A549 (cell line): ENCODE measurements at regions not wholly inside any gene's neighbourhood (a gene's known extent, or its start where the extent isn't known, plus 50 kb on each side); places are given as distances from the start of the nearest gene placed in this dataset.

Experiments used
- ATAC-seq, 2 experiments: fragments of 200-7000 bp in 1 of 2; fragments of >200 bp in 1 of 2; cut with Nextera tagmentation in 1 of 2; cut with Tn5 transposase in 1 of 2; 3 replicates each; pipeline versions ENCODE4 v1.8.0 to v1.9.1; 2018 to 2020; ENCODE audit warnings: mild to moderate bottlenecking in 1 of 2, moderate library complexity in 1 of 2
- CTCF ChIA-PET: fragments of 300-600 bp; sonication (Branson Sonifier 250); formaldehyde crosslinking; extraction: SDS; loops from one replicate; lab custom pipeline; 2021; ENCODE audit warnings: antibody characterized with exemption, inconsistent platforms; lab: Yijun Ruan, JAX
- POLR2A ChIA-PET: fragments of 350-600 bp; formaldehyde crosslinking; extraction: SDS; loops from one replicate; lab custom pipeline; 2021; ENCODE audit warnings: antibody characterized with exemption, inconsistent platforms; lab: Yijun Ruan, JAX
- DNase-seq, 2 experiments: peaks; one replicate each; pipeline versions ENCODE4 v3.0.0 to v3.0.0-alpha.2; 2011 to 2016; ENCODE audit warnings: low read depth in 1 of 2, low spot score in 1 of 2
- FAIRE-seq: peaks from 2 replicates; lab custom pipeline; 2011; peaks lifted over from hg19 to GRCh38; lab: Jason Lieb, UNC
- H3K27ac ChIP-seq, 2 experiments: fragments of >200 bp; sonication (Bioruptor Twin); formaldehyde crosslinking; 3 replicates each; pipeline ENCODE4 v1.5.1; 2016 to 2017
- H3K4me1 ChIP-seq: fragments of >200 bp; sonication (Bioruptor Twin); formaldehyde crosslinking; 3 replicates; pipeline ENCODE4 v1.6.1; 2016
- H3K4me2 ChIP-seq: fragments of >200 bp; sonication (Bioruptor Twin); formaldehyde crosslinking; 3 replicates; pipeline ENCODE4 v1.6.1; 2016
- H3K4me3 ChIP-seq: fragments of >200 bp; sonication (Bioruptor Twin); formaldehyde crosslinking; 3 replicates; pipeline ENCODE4 v1.5.1; 2016
- H3K9me3 ChIP-seq: fragments of >200 bp; sonication (Bioruptor Twin); formaldehyde crosslinking; 3 replicates; pipeline ENCODE4 v1.6.1; 2016
- CBX2 ChIP-seq: fragments of 200-600 bp; sonication (generic); IDR thresholded peaks from 2 replicates; pipeline ENCODE4 v1.6.1; 2016; ENCODE audit warnings: low read depth, mild to moderate bottlenecking, borderline replicate concordance
- CBX8 ChIP-seq: fragments of 200-600 bp; sonication (generic); IDR thresholded peaks from 2 replicates; pipeline ENCODE4 v1.6.1; 2016
- CEBPB ChIP-seq, 2 experiments: fragments of >200 bp in 1 of 2; sonication (Bioruptor Twin) in 1 of 2; formaldehyde crosslinking in 1 of 2; IDR thresholded peaks; 2 replicates each; pipeline ENCODE4 v1.6.1; 2012 to 2016
- E2F6 ChIP-seq: IDR thresholded peaks from 2 replicates; pipeline ENCODE4 v1.6.1; 2012; ENCODE audit warnings: low read depth, borderline replicate concordance
- EHF ChIP-seq: fragments of 250-450 bp; sonication (Bioruptor Pico); IDR thresholded peaks from 2 replicates; pipeline ENCODE4 v1.5.0; 2020; ENCODE audit warnings: mild to moderate bottlenecking
- EHMT2 ChIP-seq: fragments of 200-600 bp; sonication (generic); IDR thresholded peaks from 2 replicates; pipeline ENCODE4 v1.6.1; 2016; ENCODE audit warnings: antibody characterized with exemption, low read depth, mild to moderate bottlenecking, moderate library complexity
- FOSB ChIP-seq: fragments of 250-450 bp; sonication (Bioruptor Pico); IDR thresholded peaks from 2 replicates; pipeline ENCODE4 v1.5.0; 2020; ENCODE audit warnings: mild to moderate bottlenecking, moderate library complexity
- FOSL2 ChIP-seq, 2 experiments: fragments of 450-650 bp in 1 of 2; fragments of >200 bp in 1 of 2; sonication (Bioruptor Twin) in 1 of 2; formaldehyde crosslinking; IDR thresholded peaks; 2 replicates each; pipeline versions ENCODE4 v1.5.0 to v1.6.1; 2016 to 2020; ENCODE audit warnings: mild to moderate bottlenecking in 1 of 2, moderate library complexity in 1 of 2
- GATA3 ChIP-seq: IDR thresholded peaks from 2 replicates; pipeline ENCODE4 v1.6.1; 2012; ENCODE audit warnings: borderline replicate concordance
- HOXA7 ChIP-seq: fragments of 250-450 bp; sonication (Bioruptor Pico); IDR thresholded peaks from 2 replicates; pipeline ENCODE4 v1.5.0; 2020; ENCODE audit warnings: mild to moderate bottlenecking, moderate library complexity
- JUN ChIP-seq, 2 experiments: fragments of >200 bp; sonication (Bioruptor Twin); formaldehyde crosslinking; IDR thresholded peaks; 2 replicates in 1 of 2; 3 replicates in 1 of 2; pipeline ENCODE4 v1.6.1; 2016 to 2017
- KDM1A ChIP-seq: fragments of 200-600 bp; sonication (generic); IDR thresholded peaks from 2 replicates; pipeline ENCODE4 v1.6.1; 2016; ENCODE audit warnings: low read depth, mild to moderate bottlenecking
- KDM5A ChIP-seq: fragments of 200-600 bp; sonication (generic); IDR thresholded peaks from 2 replicates; pipeline ENCODE4 v1.6.1; 2016; ENCODE audit warnings: antibody characterized with exemption, mild to moderate bottlenecking
- MAZ ChIP-seq: fragments of 150-350 bp; IDR thresholded peaks from 2 replicates; pipeline ENCODE4 v1.6.1; 2014; ENCODE audit warnings: antibody characterized with exemption, low read depth, low read length, borderline replicate concordance
- PHF8 ChIP-seq: fragments of 200-600 bp; sonication (generic); IDR thresholded peaks from 2 replicates; pipeline ENCODE4 v1.6.1; 2016; ENCODE audit warnings: low read depth, mild to moderate bottlenecking, antibody characterized with exemption, moderate library complexity, borderline replicate concordance
- POLR2A ChIP-seq: IDR thresholded peaks from 2 replicates; pipeline ENCODE4 v1.6.1; 2012; ENCODE audit warnings: mild to moderate bottlenecking, low read length
- RCOR1 ChIP-seq: fragments of 150-350 bp; IDR thresholded peaks from 2 replicates; pipeline ENCODE4 v1.6.1; 2014; ENCODE audit warnings: antibody characterized with exemption, low read length, low read depth
- REST ChIP-seq: fragments of 200-600 bp; sonication (generic); IDR thresholded peaks from 2 replicates; pipeline ENCODE4 v1.6.1; 2016; ENCODE audit warnings: antibody characterized with exemption, mild to moderate bottlenecking, moderate library complexity
- SMC3 ChIP-seq: fragments of >200 bp; sonication (Bioruptor Twin); formaldehyde crosslinking; IDR thresholded peaks from 3 replicates; pipeline ENCODE4 v1.6.1; 2018; ENCODE audit warnings: inconsistent platforms
- TFCP2L1 ChIP-seq: fragments of 250-450 bp; sonication (Bioruptor Pico); IDR thresholded peaks from 2 replicates; pipeline ENCODE4 v1.5.0; 2021; ENCODE audit warnings: mild to moderate bottlenecking
- ZFP36 ChIP-seq: fragments of 450-650 bp; IDR thresholded peaks from 2 replicates; pipeline ENCODE4 v1.6.1; 2014; ENCODE audit warnings: borderline replicate concordance; ENCODE audit not compliant: partially characterized antibody
- ZNF302 ChIP-seq: fragments of 250-450 bp; sonication (Bioruptor Pico); IDR thresholded peaks from 2 replicates; pipeline ENCODE4 v1.9.0; 2021; ENCODE audit warnings: inconsistent platforms, mild to moderate bottlenecking, moderate library complexity
- ZSCAN20 ChIP-seq: fragments of 250-450 bp; sonication (Bioruptor Pico); IDR thresholded peaks from 2 replicates; pipeline ENCODE4 v1.8.0; 2022; ENCODE audit warnings: mild to moderate bottlenecking, moderate library complexity
- WGBS: methylation state at CpG from one replicate; pipeline ENCODE4 v1.1.6; 2017; ENCODE audit errors: missing lambda C conversion rate; 5-methylcytosine and 5-hydroxymethylcytosine counted together
- TF ChIP-seq, protein P1 (sequence below): fragments of 450-650 bp; IDR thresholded peaks from 2 replicates; pipeline ENCODE4 v1.6.1; 2014; ENCODE audit warnings: antibody characterized with exemption

- ATAC-seq: no peak
- no peak overlapping the region for H3K27ac ChIP-seq
- TF ChIP-seq CBX2 (no peak), E2F6 (no peak)
- POLR2A ChIA-PET: no interaction called here
- CTCF ChIA-PET: interaction anchor here (1.2 kb wide), 1 partner anchor 12 kb away, joined by 3 read pairs; no protein-coding TSS in a partner anchor
- 8% methylated on average over 9 of the region's 9 CpGs for WGBS
- no peaks in the 10 kb centered on the region; the same call in 2 of the 3 replicates for H3K9me3 ChIP-seq
- no peak for FAIRE-seq
- H3K4me3 ChIP-seq: no peak overlapping the region
- no peak overlapping the region for H3K4me2 ChIP-seq
- DNase-seq: no peak
- H3K4me1 ChIP-seq: no peaks in the 10 kb centered on the region
These were observed 143.7 kb upstream of the CTNNA2 start for GRCh38 chr2:79369127-79369526.

GRCh38 chr2:79368116-79368630, 144.7 kb upstream of the CTNNA2 start:
- Histone ChIP-seq H3K27ac (no peak overlapping the region), H3K4me1 (no peaks in the 10 kb centered on the region), H3K9me3 (peaks cover under 1% of the 10 kb centered on the region; the same call in 1 of the 3 replicates), H3K4me3 (no peak overlapping the region), H3K4me2 (no peak overlapping the region)
- no peak for DNase-seq
- 21% methylated on average over 5 of the region's 5 CpGs for WGBS
- TF ChIP-seq CBX8: no peak
- no peak for TF ChIP-seq EHF (CRISPR knock-in tag)
- TF ChIP-seq FOSB: no peak
- TF ChIP-seq ZSCAN20 (CRISPR knock-in tag): no peak
- TF ChIP-seq FOSL2 (IDR thresholded peaks at IDR 0.05): no peak
- TF ChIP-seq FOSL2 (CRISPR knock-in tag; IDR thresholded peaks at IDR 0.05): no peak
- TF ChIP-seq KDM1A: no peak
- no peak for TF ChIP-seq GATA3
- no peak for TF ChIP-seq EHMT2
- TF ChIP-seq RCOR1: no peak
- TF ChIP-seq TFCP2L1 (CRISPR knock-in tag): no peak
- TF ChIP-seq CBX2: no peak
- TF ChIP-seq KDM5A: no peak
- no peak for TF ChIP-seq CEBPB (IDR thresholded peaks at IDR 0.05)
- TF ChIP-seq ZNF302 (CRISPR knock-in tag): no peak
- no peak for TF ChIP-seq ZFP36
- no peak for TF ChIP-seq PHF8
- no peak for TF ChIP-seq MAZ
- no peak for TF ChIP-seq POLR2A
- TF ChIP-seq, protein P1, sequence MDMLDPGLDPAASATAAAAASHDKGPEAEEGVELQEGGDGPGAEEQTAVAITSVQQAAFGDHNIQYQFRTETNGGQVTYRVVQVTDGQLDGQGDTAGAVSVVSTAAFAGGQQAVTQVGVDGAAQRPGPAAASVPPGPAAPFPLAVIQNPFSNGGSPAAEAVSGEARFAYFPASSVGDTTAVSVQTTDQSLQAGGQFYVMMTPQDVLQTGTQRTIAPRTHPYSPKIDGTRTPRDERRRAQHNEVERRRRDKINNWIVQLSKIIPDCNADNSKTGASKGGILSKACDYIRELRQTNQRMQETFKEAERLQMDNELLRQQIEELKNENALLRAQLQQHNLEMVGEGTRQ: no peak
- CTCF ChIA-PET: no interaction called here
- POLR2A ChIA-PET: no interaction called here
- FAIRE-seq: no peak
- no peak for ATAC-seq

DNA sequence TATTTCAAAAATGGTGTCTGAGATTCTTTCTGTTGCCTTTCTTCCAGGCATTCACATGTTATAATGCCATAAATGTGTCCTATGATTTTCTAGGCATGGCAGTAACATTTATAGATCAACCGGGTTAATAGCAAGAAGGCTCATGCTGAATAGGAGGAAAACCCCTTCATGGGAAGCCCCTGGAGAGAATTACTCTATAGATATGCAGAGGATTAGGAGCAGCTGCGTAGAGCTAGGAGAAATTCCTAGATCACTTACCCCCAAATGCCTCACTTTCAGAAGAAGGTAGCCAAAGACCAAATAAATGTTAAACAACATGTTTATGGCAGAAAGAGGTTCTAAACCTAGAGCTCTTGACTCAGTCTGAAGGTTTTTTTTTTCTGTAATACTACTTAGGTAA, 153.4 kb upstream of the CTNNA2 start:
- WGBS: 2% methylated on average over 2 of the region's 2 CpGs
- no peak for FAIRE-seq
- peaks cover 8% of the 10 kb centered on the region; the same call in 1 of the 3 replicates for H3K9me3 ChIP-seq
- H3K4me3 ChIP-seq: no peak overlapping the region
- no peaks in the 10 kb centered on the region for H3K4me1 ChIP-seq
- TF ChIP-seq GATA3 (no peak), REST (no peak), SMC3 (no peak), HOXA7 (CRISPR knock-in tag) (no peak), JUN (IDR thresholded peaks at IDR 0.05) (no peak)
- POLR2A ChIA-PET: no interaction called here
- no peak for DNase-seq
- no peak overlapping the region for H3K4me2 ChIP-seq
- ATAC-seq: no peak
- CTCF ChIA-PET: no interaction called here
- H3K27ac ChIP-seq: no peak overlapping the region
